GM12892 (cell line): ENCODE measurements at regions not wholly inside any gene's neighbourhood (a gene's known extent, or its start where the extent isn't known, plus 50 kb on each side); places are given as distances from the start of the nearest gene placed in this dataset.

Source experiments
- POLR2A ChIP-seq: IDR thresholded peaks from 2 replicates; pipeline ENCODE4 v1.6.1; 2011; ENCODE audit warnings: low read depth, low read length, control low read depth
- POLR2AphosphoS5 ChIP-seq: IDR thresholded peaks from 2 replicates; pipeline ENCODE4 v1.6.1; 2011; ENCODE audit warnings: low read depth, low read length, control low read depth
- TAF1 ChIP-seq: IDR thresholded peaks from 2 replicates; pipeline ENCODE4 v1.6.1; 2011; ENCODE audit warnings: low read depth, mild to moderate bottlenecking, control low read depth, low read length, borderline replicate concordance

- no peak for TF ChIP-seq POLR2A
- no peak for TF ChIP-seq POLR2AphosphoS5
- no peak for TF ChIP-seq TAF1
Measured at GRCh38 chr3:185308126-185308754, 54.4 kb upstream of the EHHADH start.
